Bronchial epithelial cell (primary cell): ENCODE measurements at regions not wholly inside any gene's neighbourhood (a gene's known extent, or its start where the extent isn't known, plus 50 kb on each side); places are given as distances from the start of the nearest gene placed in this dataset.

Experiments
- DNase-seq: peaks from one replicate; pipeline ENCODE4 v3.0.0-alpha.2; 2010; ENCODE audit warnings: low read depth
- FAIRE-seq: peaks from 2 replicates; lab custom pipeline; 2011; peaks lifted over from hg19 to GRCh38; lab: Jason Lieb, UNC
- H3K27me3 ChIP-seq: 2 replicates; pipeline ENCODE4 v1.5.1; 2011; ENCODE audit warnings: low read length; ENCODE audit not compliant: control insufficient read depth, insufficient read depth
- H3K36me3 ChIP-seq: 2 replicates; pipeline ENCODE4 v1.5.1; 2011; ENCODE audit warnings: low read length; ENCODE audit not compliant: control insufficient read depth, insufficient read depth
- H3K4me3 ChIP-seq: 2 replicates; pipeline ENCODE4 v1.5.1; 2011; ENCODE audit warnings: mild to moderate bottlenecking, low read depth, low read length, control low read depth
- CTCF ChIP-seq: IDR thresholded peaks from 2 replicates; pipeline ENCODE4 v1.5.1; 2011; ENCODE audit warnings: mild to moderate bottlenecking, moderate library complexity, low read length, control low read depth, inconsistent platforms; ENCODE audit not compliant: insufficient read depth, severe bottlenecking

GRCh38 chr4:133638751-133639150, 489.7 kb downstream of the PCDH10 start:
- Histone ChIP-seq H3K36me3 (no peaks in the 10 kb centered on the region), H3K4me3 (no peak overlapping the region), H3K27me3 (no peaks in the 10 kb centered on the region)
- no peak for FAIRE-seq
- no peak for DNase-seq
- TF ChIP-seq CTCF = no peak

GRCh38 chr4:133637161-133637560, 488.1 kb downstream of the PCDH10 start:
- TF ChIP-seq CTCF = no peak
- FAIRE-seq = no peak
- no peaks in the 10 kb centered on the region for H3K36me3 ChIP-seq

DNA sequence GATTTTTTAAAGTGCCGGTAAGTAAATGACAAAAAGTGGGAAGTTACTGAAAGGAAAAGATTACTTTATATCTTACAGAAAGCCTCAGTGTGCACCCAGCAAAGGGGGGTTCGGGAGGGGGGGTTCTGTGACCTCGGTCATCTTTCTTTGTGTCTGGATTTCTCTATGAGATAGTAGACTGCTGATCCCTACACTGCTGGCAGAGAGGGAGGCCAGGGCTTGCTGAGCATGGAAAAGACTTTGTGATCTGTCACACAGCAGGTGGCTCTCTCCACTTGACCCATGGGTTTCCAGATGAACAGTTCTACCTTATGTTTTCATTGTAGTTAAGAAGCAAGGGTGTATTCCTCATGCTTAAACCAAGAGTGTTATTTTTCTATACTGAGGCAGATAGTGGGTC, 475.6 kb downstream of the PCDH10 start:
- FAIRE-seq = no peak
- H3K36me3 ChIP-seq = no peaks in the 10 kb centered on the region

More at GRCh38 chr4:133637161-133637560, 488.1 kb downstream of the PCDH10 start:
- no peaks in the 10 kb centered on the region for H3K27me3 ChIP-seq
- DNase-seq = no peak
- H3K4me3 ChIP-seq = no peak overlapping the region

GRCh38 chr4:133623847-133624246, 474.8 kb downstream of the PCDH10 start:
- Histone ChIP-seq H3K36me3 (no peaks in the 10 kb centered on the region), H3K27me3 (no peaks in the 10 kb centered on the region), H3K4me3 (no peak overlapping the region)
- DNase-seq (no peak), FAIRE-seq (no peak)
- no peak for TF ChIP-seq CTCF

More for the DNA sequence above, 475.6 kb downstream of the PCDH10 start:
- DNase-seq = no peak
- TF ChIP-seq CTCF = no peak
- no peaks in the 10 kb centered on the region for H3K27me3 ChIP-seq
- H3K4me3 ChIP-seq = no peak overlapping the region

- no peak for TF ChIP-seq CTCF
- H3K36me3 ChIP-seq = no peaks in the 10 kb centered on the region
- no peak for FAIRE-seq
Observed at GRCh38 chr4:133621628-133622027, 472.5 kb downstream of the PCDH10 start.

DNA sequence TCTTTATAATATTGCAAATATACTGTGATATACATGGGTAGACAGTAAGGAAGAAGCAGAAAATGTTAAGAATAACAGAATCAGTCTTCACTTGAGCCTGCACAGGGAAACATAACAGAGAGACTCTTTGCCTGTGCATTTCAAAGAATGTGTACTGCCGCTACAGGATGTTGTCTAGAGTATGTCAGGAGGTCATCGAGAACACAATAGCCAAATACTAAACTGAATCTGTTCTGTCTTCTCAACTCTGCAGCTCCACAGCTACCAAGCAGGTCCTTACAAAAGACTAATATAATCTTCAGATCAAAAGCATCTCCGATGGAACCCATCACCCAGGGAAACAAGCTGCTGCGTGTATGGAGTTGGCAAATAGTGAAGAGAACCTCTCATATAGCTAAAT, 471.5 kb downstream of the PCDH10 start:
- no peak overlapping the region for H3K4me3 ChIP-seq
- DNase-seq (no peak), FAIRE-seq (no peak)
- no peaks in the 10 kb centered on the region for H3K27me3 ChIP-seq
- H3K36me3 ChIP-seq = no peaks in the 10 kb centered on the region
- no peak for TF ChIP-seq CTCF

More at GRCh38 chr4:133621628-133622027, 472.5 kb downstream of the PCDH10 start:
- no peak overlapping the region for H3K4me3 ChIP-seq
- H3K27me3 ChIP-seq = no peaks in the 10 kb centered on the region
- DNase-seq = no peak
